Dermis blood vessel endothelial cell (primary cell): ENCODE measurements at regions not wholly inside any gene's neighbourhood (a gene's known extent, or its start where the extent isn't known, plus 50 kb on each side); places are given as distances from the start of the nearest gene placed in this dataset.
A peak's percentile ranks its signal among the peaks of the same experiment; 100 is the strongest.
"Not testable (repeated sequence)": the region's sequence is repeated elsewhere in the genome, so short reads cannot be mapped to it uniquely, and the experiment has no call there.

Experiments
- DNase-seq: peaks from one replicate; pipeline ENCODE4 v3.0.0; 2010

- no peak for DNase-seq
These were observed 115.0 kb upstream of the EPB41L4A start for GRCh38 chr5:112534067-112534583.

DNA sequence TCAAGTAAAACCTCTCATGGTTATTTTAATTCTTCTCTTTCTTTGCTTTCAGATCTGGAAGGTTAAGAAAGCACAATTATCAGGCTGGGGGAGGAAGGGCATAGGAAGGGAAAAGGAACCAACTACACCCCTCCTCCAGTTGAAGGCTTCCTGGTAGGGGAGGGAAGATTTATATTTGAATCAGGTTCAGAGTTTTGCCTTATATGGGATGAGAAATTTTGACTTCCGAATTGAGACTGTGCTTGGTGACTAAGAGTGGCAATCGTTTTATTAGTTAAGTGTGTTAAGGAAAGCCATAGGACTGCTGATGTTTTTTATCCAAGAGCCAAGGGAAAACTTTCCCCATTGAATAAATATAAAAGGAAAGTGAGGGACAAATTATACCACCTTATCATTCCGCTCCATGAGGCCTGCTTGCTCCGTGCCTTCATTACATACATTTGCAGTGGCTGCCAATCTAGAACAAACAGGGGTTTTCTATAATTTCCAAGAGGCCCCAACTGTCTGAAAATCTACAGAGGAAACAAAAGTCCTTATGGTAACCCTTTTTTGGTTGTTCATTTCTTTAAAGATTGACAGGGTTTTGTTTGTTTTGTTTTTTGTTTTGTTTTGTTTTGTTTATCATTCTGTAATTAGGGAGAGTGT lies 115.7 kb upstream of the EPB41L4A start:
- no peak for DNase-seq

DNA sequence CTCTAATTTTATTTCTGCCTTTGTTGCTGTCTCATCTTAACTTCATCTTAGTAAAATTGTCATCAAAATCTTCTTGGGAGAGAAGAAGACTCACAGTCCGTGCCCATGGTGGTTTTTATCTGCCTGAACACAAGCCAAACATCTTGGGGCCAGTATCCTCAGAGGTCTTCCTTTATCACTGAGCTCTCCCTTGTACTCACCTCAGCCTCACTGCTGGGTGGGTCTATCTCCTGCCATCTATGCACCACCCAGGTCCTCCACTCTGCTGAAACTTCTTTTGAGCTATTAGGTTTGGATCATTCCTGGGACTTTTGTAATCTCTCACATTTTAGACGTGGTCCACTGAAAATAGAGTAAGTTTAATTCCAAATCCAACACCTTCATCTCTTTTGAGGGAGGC lies 116.3 kb upstream of the EPB41L4A start:
- no peak for DNase-seq

DNA sequence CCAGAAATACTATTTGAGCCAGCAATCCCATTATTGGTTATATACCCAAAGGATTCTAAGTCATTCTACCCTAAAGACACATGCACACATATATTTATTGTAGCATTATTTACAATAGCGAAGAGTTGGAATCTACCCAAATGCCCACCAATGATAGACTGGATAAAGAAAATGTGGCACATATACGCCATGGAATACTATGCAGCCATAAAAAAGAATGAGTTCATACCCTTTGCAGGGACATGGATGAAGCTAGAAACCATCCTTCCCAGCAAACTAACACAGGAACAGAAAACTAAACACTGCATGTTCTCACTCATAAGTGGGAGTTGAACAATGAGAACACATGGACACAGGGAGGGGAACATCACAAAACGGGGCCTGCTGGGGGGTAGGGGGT lies 125.5 kb upstream of the EPB41L4A start:
- not testable (repeated sequence) for DNase-seq

- DNase-seq, result no peak
These were observed 128.0 kb upstream of the EPB41L4A start for GRCh38 chr5:112546946-112547592.

DNA sequence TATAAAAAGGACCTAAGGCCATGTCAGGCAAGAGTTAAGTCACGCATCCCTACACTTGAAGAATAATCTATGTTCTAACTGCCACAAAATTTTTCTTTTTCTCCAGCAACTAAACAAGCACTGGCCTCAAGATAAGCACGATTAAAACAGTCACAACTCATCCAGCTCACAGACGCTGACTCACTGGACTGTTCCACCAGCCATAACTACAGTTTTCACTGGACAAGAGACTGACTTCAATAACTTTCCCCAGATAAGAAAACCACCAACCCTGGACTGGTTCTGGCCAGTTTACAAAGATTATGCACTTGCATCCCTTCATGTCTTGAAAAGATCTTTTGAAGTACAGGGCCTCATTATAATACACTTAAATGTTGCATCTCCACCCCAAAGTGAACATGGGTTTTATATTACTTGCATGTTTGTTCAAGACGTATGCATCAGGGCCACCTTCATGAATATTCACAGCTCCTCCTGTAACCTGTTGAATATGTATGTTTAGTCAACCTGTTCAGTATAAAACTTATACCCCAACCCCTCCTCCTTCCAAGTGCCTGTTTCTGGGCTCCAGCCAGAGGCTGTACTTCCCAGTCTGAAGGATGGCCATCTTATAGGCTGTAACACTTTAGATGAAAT lies 129.3 kb upstream of the EPB41L4A start:
- DNase-seq, result no peak

GRCh38 chr5:112549127-112549526 lies 130.1 kb upstream of the EPB41L4A start:
- DNase-seq, result no peak

GRCh38 chr5:112549605-112550166 lies 130.6 kb upstream of the EPB41L4A start:
- no peak for DNase-seq

DNA sequence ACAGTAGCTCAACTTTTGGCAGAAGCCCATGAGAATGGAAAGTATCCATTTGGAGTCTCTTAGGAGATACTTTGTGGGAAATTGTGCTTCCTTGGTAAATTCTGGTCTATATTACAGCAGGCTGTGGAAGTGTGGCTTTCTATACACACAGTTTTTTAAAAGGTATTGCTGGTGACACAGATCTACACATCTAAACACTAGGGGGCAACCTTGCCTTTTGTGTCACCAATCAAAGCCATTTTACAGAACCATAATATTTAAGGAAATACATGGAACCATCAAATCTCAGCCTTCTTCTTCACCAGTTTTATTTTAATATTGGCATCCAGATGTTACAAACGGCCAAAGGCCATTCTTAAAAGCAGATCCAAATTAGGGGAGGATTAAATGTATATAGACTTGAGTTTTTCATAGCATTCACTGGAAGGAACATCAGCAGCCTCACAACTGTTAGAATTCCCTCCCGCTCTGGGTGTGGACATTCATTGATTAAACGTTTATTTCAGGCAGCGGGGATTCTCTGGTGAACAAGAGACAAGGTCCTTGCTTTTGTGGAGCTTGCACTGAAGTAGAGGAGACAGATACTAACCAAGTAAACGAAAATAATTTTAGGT lies 132.4 kb upstream of the EPB41L4A start:
- peak; percentile 81 for DNase-seq

DNA sequence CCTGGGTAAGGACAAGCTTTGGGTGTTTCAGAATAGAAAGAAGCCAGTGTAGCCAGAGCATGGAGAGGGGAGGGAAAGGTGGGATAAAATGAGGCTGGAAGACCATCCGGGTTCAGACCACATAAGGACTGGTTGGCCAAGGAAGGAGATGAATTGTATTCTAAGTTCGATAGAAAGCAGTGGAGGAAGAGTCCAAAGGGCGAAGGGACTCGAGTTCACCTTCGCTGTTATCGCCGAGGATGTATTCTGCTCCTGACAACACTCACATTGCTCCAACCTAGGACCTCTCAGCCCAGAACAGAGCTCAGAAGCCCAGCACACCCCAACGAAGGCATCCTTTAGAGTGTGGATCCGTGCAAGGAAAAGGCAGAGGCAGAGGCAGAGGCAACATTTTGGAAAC lies 133.1 kb upstream of the EPB41L4A start:
- no peak for DNase-seq

- no peak for DNase-seq
These were observed 133.7 kb upstream of the EPB41L4A start for GRCh38 chr5:112552791-112553190.

- no peak for DNase-seq
These were observed 135.3 kb upstream of the EPB41L4A start for GRCh38 chr5:112554101-112554977.

- no peak for DNase-seq
These were observed 136.1 kb upstream of the EPB41L4A start for GRCh38 chr5:112555197-112555596.

- no peak for DNase-seq
These were observed 136.6 kb upstream of the EPB41L4A start for GRCh38 chr5:112555691-112556090.

DNA sequence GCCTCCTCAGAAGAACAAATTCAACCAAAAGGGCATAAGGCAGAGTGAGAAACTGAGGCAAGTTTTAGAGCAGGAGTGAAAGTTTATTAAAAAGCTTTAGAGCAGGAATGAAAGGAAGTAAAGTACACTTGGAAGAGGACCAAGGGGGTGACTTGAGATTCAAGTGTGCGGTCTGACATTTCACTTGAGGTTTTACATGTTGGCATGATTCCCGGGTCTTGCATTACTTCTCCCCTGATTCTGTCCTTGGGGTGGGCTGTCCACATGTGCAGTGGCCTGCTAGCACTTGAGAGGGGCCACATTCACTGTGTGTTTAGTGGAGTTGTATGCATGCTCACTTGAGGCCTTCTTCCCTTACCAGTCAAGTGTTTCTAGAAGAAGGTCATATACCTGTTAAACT lies 140.4 kb upstream of the EPB41L4A start:
- DNase-seq, result not testable (repeated sequence)

DNA sequence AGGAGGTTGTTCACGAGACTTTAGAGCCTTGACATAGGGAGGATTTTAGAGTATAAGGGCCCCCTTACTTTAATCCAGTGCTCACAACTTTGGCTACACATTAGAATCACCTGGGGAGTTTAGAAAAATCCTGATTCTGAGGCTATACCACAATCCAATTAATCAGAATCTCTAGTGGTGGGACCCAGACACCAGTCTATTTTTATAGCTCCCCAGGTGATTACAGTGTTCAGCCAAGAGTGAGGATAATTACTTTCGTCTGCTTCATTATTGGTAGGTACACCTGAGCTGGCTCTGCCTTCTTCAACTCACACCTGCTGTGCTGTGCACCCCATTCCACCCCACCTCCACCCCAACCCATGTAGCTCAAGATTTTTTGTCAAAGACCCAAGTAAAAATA lies 141.3 kb upstream of the EPB41L4A start:
- no peak for DNase-seq

- DNase-seq, result no peak
These were observed 144.2 kb upstream of the EPB41L4A start for GRCh38 chr5:112563169-112563826.

DNA sequence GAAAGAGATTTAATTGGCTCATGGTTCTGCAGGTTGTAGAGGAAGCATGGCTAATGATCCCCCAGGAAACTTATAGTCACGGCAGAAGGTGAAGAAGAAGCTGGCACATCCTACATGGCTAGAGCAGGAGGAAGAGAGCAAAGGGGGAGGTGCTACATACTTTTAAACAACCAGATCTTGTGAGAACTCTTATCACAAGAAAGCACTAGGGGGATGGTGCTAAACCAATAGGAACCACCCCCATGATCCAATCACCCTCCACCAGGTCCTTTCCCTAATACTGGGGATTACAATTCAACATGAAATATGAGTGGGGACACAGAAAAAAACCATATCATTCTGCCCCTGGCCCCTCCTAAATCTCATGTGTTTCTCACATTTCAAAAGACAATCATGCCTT lies 147.2 kb upstream of the EPB41L4A start:
- no peak for DNase-seq

- DNase-seq, result no peak
These were observed 150.5 kb upstream of the EPB41L4A start for GRCh38 chr5:112569596-112569995.

DNA sequence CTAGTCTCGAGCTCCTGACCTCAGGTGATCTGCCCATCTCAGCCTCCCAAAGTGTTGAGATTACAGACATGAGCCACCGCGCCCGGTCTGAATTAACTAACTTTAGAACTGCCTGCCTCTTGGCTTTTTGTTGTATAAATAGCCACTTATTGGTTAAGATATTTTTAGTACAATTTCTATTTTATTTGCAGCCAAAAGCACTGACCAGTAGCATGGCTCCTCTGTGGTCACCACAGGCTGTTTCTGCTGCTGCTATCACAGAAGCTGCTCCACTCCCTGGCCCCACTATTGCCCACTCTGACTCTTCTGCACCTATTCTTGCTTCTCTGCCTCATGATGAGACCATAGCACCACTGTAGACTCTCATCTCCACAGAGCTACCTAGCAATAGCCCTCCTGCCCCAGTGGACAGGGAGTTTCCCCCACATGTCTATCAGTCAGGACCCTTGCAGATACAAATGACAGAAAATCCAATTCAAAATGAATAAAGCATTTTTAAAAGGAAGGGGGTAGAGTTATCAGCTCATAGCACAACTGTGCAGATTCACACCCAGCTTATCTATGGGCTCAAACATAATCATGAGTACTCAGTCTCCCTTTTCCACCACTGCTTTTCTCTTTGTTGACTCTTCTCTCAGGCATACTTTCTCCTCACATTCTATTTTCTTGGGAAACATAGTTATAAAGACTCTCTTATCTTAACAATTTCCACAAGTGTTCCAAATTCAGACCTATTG lies 151.8 kb upstream of the EPB41L4A start:
- no peak for DNase-seq

- DNase-seq, result no peak
These were observed 154.4 kb upstream of the EPB41L4A start for GRCh38 chr5:112573441-112573840.
